PC-3 (cell line): ENCODE measurements at regions not wholly inside any gene's neighbourhood (a gene's known extent, or its start where the extent isn't known, plus 50 kb on each side); places are given as distances from the start of the nearest gene placed in this dataset.

ENCODE experiments used
- ATAC-seq: fragments of 200-7000 bp; cut with Tn5 transposase; 2 replicates; pipeline ENCODE4 v1.9.1; 2020; ENCODE audit warnings: mild to moderate bottlenecking, moderate library complexity
- BruUV-seq: library from RNA; stranded (reverse); fragments of 400-500 nt; replicated peaks from 2 replicates; lab custom pipeline; 2021; lab: Mats Ljungman, UMichigan
- CTCF ChIA-PET: fragments of 300-600 bp; sonication (Branson Sonifier 250); formaldehyde crosslinking; loops from one replicate; lab custom pipeline; 2022; ENCODE audit warnings: antibody characterized with exemption; lab: Charles Lee
- POLR2A ChIA-PET: fragments of 300-600 bp; sonication (Branson Sonifier 250); formaldehyde crosslinking; loops from one replicate; lab custom pipeline; 2022; ENCODE audit warnings: antibody characterized with exemption; ENCODE audit not compliant: unreplicated experiment; lab: Charles Lee
- DNase-seq: peaks from one replicate; pipeline ENCODE4 v3.0.0-alpha.2; 2015
- H2AFZ ChIP-seq: fragments of 300-600 bp; sonication (generic); 2 replicates; pipeline ENCODE4 v1.6.0; 2016; ENCODE audit warnings: antibody characterized with exemption, low read length
- H3F3A ChIP-seq: fragments of 300-600 bp; sonication (generic); one replicate; pipeline ENCODE4 v1.6.0; 2017; ENCODE audit warnings: antibody characterized with exemption, low read length, control low read depth, mild to moderate bottlenecking; ENCODE audit not compliant: unreplicated experiment
- H3K27ac ChIP-seq: fragments of 300-600 bp; sonication (generic); 2 replicates; pipeline ENCODE4 v1.5.1; 2016; ENCODE audit warnings: mild to moderate bottlenecking, low read length
- H3K27me3 ChIP-seq: fragments of 300-600 bp; sonication (generic); 2 replicates; pipeline ENCODE4 v1.6.1; 2016; ENCODE audit warnings: low read length, mixed read lengths
- H3K36me3 ChIP-seq: fragments of 300-600 bp; sonication (generic); 2 replicates; pipeline ENCODE4 v1.6.1; 2016; ENCODE audit warnings: low read depth, mixed run types, low read length, mixed read lengths
- H3K4me1 ChIP-seq: fragments of 300-600 bp; sonication (generic); 2 replicates; pipeline ENCODE4 v1.5.1; 2016; ENCODE audit warnings: low read length; ENCODE audit not compliant: insufficient read depth
- H3K4me2 ChIP-seq: fragments of 300-600 bp; sonication (generic); 2 replicates; pipeline ENCODE4 v1.6.0; 2016; ENCODE audit warnings: low read length
- H3K4me3 ChIP-seq: fragments of 300-600 bp; sonication (generic); 2 replicates; pipeline ENCODE4 v1.5.1; 2016; ENCODE audit warnings: mild to moderate bottlenecking, low read length, mixed read lengths
- H3K79me2 ChIP-seq: fragments of 300-600 bp; sonication (generic); 2 replicates; pipeline ENCODE4 v1.6.1; 2017; ENCODE audit warnings: low read length, mixed read lengths
- H3K9ac ChIP-seq: fragments of 300-600 bp; sonication (generic); 2 replicates; pipeline ENCODE4 v1.6.0; 2016; ENCODE audit warnings: mild to moderate bottlenecking, low read length
- H3K9me2 ChIP-seq: fragments of 300-600 bp; sonication (generic); replicated peaks from 2 replicates; pipeline ENCODE4 v1.6.1; 2016; ENCODE audit warnings: mixed run types, low read length, mixed read lengths
- H3K9me3 ChIP-seq: fragments of 300-600 bp; sonication (generic); 2 replicates; pipeline ENCODE4 v1.6.1; 2016; ENCODE audit warnings: low read length, mixed read lengths
- H4K20me1 ChIP-seq: fragments of 300-600 bp; sonication (generic); 2 replicates; pipeline ENCODE4 v1.6.1; 2016; ENCODE audit warnings: low read length, mixed read lengths
- CTCF ChIP-seq: fragments of 300-600 bp; sonication (generic); conservative IDR thresholded peaks from 2 replicates; pipeline ENCODE4 v1.5.1; 2017; ENCODE audit warnings: antibody characterized with exemption, low read depth, mild to moderate bottlenecking, low read length
- EZH2 ChIP-seq: fragments of 300-600 bp; sonication (generic); IDR thresholded peaks from one replicate; pipeline ENCODE4 v1.6.1; 2017; ENCODE audit warnings: antibody characterized with exemption, mild to moderate bottlenecking, low read length; ENCODE audit not compliant: unreplicated experiment
- EZH2phosphoT487 ChIP-seq: fragments of 300-600 bp; sonication (generic); IDR thresholded peaks from 2 replicates; pipeline ENCODE4 v1.6.1; 2018; ENCODE audit warnings: mild to moderate bottlenecking, antibody characterized with exemption, low read length, borderline replicate concordance
- intact Hi-C: fragments of 100-400 bp; cut with micrococcal nuclease; formaldehyde crosslinking; loops from 2 replicates; pipeline ENCODE4 v1.9.0; 2023

- BruUV-seq = no TSS peak
- Histone ChIP-seq H3K4me3 (no peak overlapping the region), H3K9me2 (no peaks in the 10 kb centered on the region), H3K9me3 (no peaks in the 10 kb centered on the region), H4K20me1 (no peaks in the 10 kb centered on the region), H3F3A (no peaks in the 10 kb centered on the region), H3K79me2 (no peaks in the 10 kb centered on the region), H3K4me1 (no peaks in the 10 kb centered on the region), H3K4me2 (no peak overlapping the region), H2AFZ (no peak overlapping the region), H3K27ac (no peak overlapping the region), H3K27me3 (0 out of 2 replicates have a peak, but pooled peaks cover under 1% of the 10 kb centered on the region), H3K9ac (no peak overlapping the region), H3K36me3 (no peaks in the 10 kb centered on the region)
- DNase-seq (no peak), ATAC-seq (no peak)
- POLR2A ChIA-PET = no interaction called here
- TF ChIP-seq EZH2phosphoT487 (no peak), EZH2 (no peak), CTCF (no peak)
- CTCF ChIA-PET = no interaction called here
- intact Hi-C loops = no loop called here
These were observed 647.7 kb upstream of the ITGA1 start for GRCh38 chr5:52139888-52140615.

GRCh38 chr5:52148679-52149078 is 639.0 kb upstream of the ITGA1 start:
- CTCF ChIA-PET = no interaction called here
- intact Hi-C loops = no loop called here

More at GRCh38 chr5:52148679-52149078, 639.0 kb upstream of the ITGA1 start:
- no peaks in the 10 kb centered on the region for H3F3A ChIP-seq
- ATAC-seq (no peak), DNase-seq (no peak)
- no peak overlapping the region for H3K4me2 ChIP-seq
- H3K9me2 ChIP-seq = no peaks in the 10 kb centered on the region
- H3K4me1 ChIP-seq = no peaks in the 10 kb centered on the region
- H4K20me1 ChIP-seq = no peaks in the 10 kb centered on the region
- H2AFZ ChIP-seq = no peak overlapping the region
- BruUV-seq = no TSS peak
- no peak overlapping the region for H3K27ac ChIP-seq
- no peaks in the 10 kb centered on the region for H3K79me2 ChIP-seq
- POLR2A ChIA-PET = no interaction called here
- TF ChIP-seq EZH2phosphoT487 (no peak), EZH2 (no peak), CTCF (no peak)
- no peak overlapping the region for H3K9ac ChIP-seq
- no peak overlapping the region for H3K4me3 ChIP-seq
- no peaks in the 10 kb centered on the region for H3K9me3 ChIP-seq
- 0 out of 2 replicates have a peak, but pooled peaks cover 5% of the 10 kb centered on the region for H3K27me3 ChIP-seq
- H3K36me3 ChIP-seq = no peaks in the 10 kb centered on the region
